WTC11 (cell line): ENCODE measurements at regions not wholly inside any gene's neighbourhood (a gene's known extent, or its start where the extent isn't known, plus 50 kb on each side); places are given as distances from the start of the nearest gene placed in this dataset.

Source experiments
- ATAC-seq: fragments of 200-7000 bp; cut with Tn5 transposase; 2 replicates; pipeline ENCODE4 v1.10.0; 2021; ENCODE audit warnings: mild to moderate bottlenecking, moderate library complexity
- CTCF ChIA-PET: fragments of 300-600 bp; sonication (Branson Sonifier 250); formaldehyde crosslinking; loops from one replicate; lab custom pipeline; 2021; ENCODE audit warnings: antibody characterized with exemption; lab: Charles Lee
- POLR2A ChIA-PET: fragments of 350-600 bp; sonication (Branson Sonifier 250); formaldehyde crosslinking; loops from one replicate; lab custom pipeline; 2021; ENCODE audit warnings: antibody characterized with exemption; lab: Charles Lee
- DNase-seq: peaks from one replicate; pipeline ENCODE4 v3.0.0; 2021; ENCODE audit warnings: low spot score
- H3K27ac Mint-ChIP-seq: 2 replicates; pipeline ENCODE4 v1.8.0; 2021; ENCODE audit warnings: mixed read lengths
- H3K27me3 Mint-ChIP-seq: 2 replicates; pipeline ENCODE4 v1.8.0; 2021; ENCODE audit warnings: low read depth, mild to moderate bottlenecking, moderate library complexity, mixed read lengths
- H3K36me3 Mint-ChIP-seq: 2 replicates; pipeline ENCODE4 v1.8.0; 2021; ENCODE audit warnings: mixed read lengths
- H3K4me1 Mint-ChIP-seq: 2 replicates; pipeline ENCODE4 v1.8.0; 2022; ENCODE audit warnings: mixed read lengths
- H3K4me3 Mint-ChIP-seq: 2 replicates; pipeline ENCODE4 v1.8.0; 2021; ENCODE audit warnings: mild to moderate bottlenecking, moderate library complexity, mixed read lengths
- H3K9me3 Mint-ChIP-seq: 2 replicates; pipeline ENCODE4 v1.8.0; 2021; ENCODE audit warnings: mixed read lengths
- ATF6 ChIP-seq: sonication (generic); formaldehyde crosslinking; IDR thresholded peaks from 2 replicates; pipeline ENCODE4 v1.8.1; 2023; ENCODE audit warnings: mild to moderate bottlenecking, missing genetic modification reagents
- EMX1 ChIP-seq: fragments of 250-450 bp; sonication (Bioruptor Pico); IDR thresholded peaks from 2 replicates; pipeline ENCODE4 v1.8.0; 2021; ENCODE audit warnings: mild to moderate bottlenecking
- FOXP1 ChIP-seq: sonication (generic); formaldehyde crosslinking; IDR thresholded peaks from 2 replicates; pipeline ENCODE4 v1.8.0; 2022; ENCODE audit warnings: missing genetic modification reagents, mild to moderate bottlenecking, moderate library complexity, borderline replicate concordance
- FOXP4 ChIP-seq: sonication (generic); formaldehyde crosslinking; IDR thresholded peaks from 2 replicates; pipeline ENCODE4 v1.8.0; 2022; ENCODE audit warnings: mild to moderate bottlenecking, missing genetic modification reagents
- GABPB1 ChIP-seq: sonication (generic); formaldehyde crosslinking; IDR thresholded peaks from 2 replicates; pipeline ENCODE4 v1.8.1; 2023; ENCODE audit warnings: mild to moderate bottlenecking, missing genetic modification reagents
- GRHL2 ChIP-seq: fragments of 250-450 bp; sonication (Bioruptor Pico); IDR thresholded peaks from 2 replicates; pipeline ENCODE4 v1.8.0; 2022; ENCODE audit warnings: mild to moderate bottlenecking, moderate library complexity; ENCODE audit not compliant: insufficient replicate concordance, severe bottlenecking
- HMGXB4 ChIP-seq: sonication (generic); formaldehyde crosslinking; IDR thresholded peaks from 2 replicates; pipeline ENCODE4 v1.8.1; 2023; ENCODE audit warnings: mild to moderate bottlenecking, moderate library complexity, missing genetic modification reagents
- KAT7 ChIP-seq: sonication (generic); formaldehyde crosslinking; IDR thresholded peaks from 2 replicates; pipeline ENCODE4 v1.8.1; 2023; ENCODE audit warnings: missing genetic modification reagents, mild to moderate bottlenecking, borderline replicate concordance
- PREB ChIP-seq: sonication (generic); formaldehyde crosslinking; IDR thresholded peaks from 2 replicates; pipeline ENCODE4 v1.8.1; 2022; ENCODE audit warnings: mild to moderate bottlenecking, missing genetic modification reagents, moderate library complexity, borderline replicate concordance
- TEAD4 ChIP-seq: sonication (generic); formaldehyde crosslinking; IDR thresholded peaks from 2 replicates; pipeline ENCODE4 v1.8.0; 2022; ENCODE audit warnings: mild to moderate bottlenecking, missing genetic modification reagents
- ZBTB43 ChIP-seq: sonication (generic); formaldehyde crosslinking; IDR thresholded peaks from 2 replicates; pipeline ENCODE4 v1.8.1; 2023; ENCODE audit warnings: mild to moderate bottlenecking, missing genetic modification reagents
- ZNF121 ChIP-seq: sonication (generic); formaldehyde crosslinking; IDR thresholded peaks from 2 replicates; pipeline ENCODE4 v1.8.0; 2023; ENCODE audit warnings: missing genetic modification reagents
- ZNF138 ChIP-seq: sonication (generic); formaldehyde crosslinking; conservative IDR thresholded peaks from 2 replicates; pipeline ENCODE4 v1.8.1; 2022; ENCODE audit warnings: mild to moderate bottlenecking, moderate library complexity, missing genetic modification reagents
- ZNF317 ChIP-seq: sonication (generic); formaldehyde crosslinking; IDR thresholded peaks from 2 replicates; pipeline ENCODE4 v1.8.1; 2023; ENCODE audit warnings: low read depth, mild to moderate bottlenecking, moderate library complexity, missing genetic modification reagents, borderline replicate concordance
- ZNF532 ChIP-seq: fragments of 250-450 bp; sonication (Bioruptor Pico); IDR thresholded peaks from 2 replicates; pipeline ENCODE4 v1.9.0; 2021; ENCODE audit warnings: mild to moderate bottlenecking, borderline replicate concordance

- no peak overlapping the region for H3K27ac Mint-ChIP-seq
- CTCF ChIA-PET, result no interaction called here
These were observed 79.4 kb upstream of the SNTG2 start for GRCh38 chr2:871175-871727.

More at GRCh38 chr2:871175-871727, 79.4 kb upstream of the SNTG2 start:
- no peak for ATAC-seq
- TF ChIP-seq ZNF317 (no peak), ZNF138 (CRISPR knock-in tag) (no peak), GRHL2 (CRISPR knock-in tag) (no peak), FOXP4 (no peak), PREB (CRISPR knock-in tag) (no peak), ZNF121 (CRISPR knock-in tag) (no peak), KAT7 (no peak), ZNF532 (CRISPR knock-in tag) (no peak), EMX1 (CRISPR knock-in tag) (no peak), ZBTB43 (CRISPR knock-in tag) (no peak), ATF6 (CRISPR knock-in tag) (no peak), HMGXB4 (CRISPR knock-in tag) (no peak), GABPB1 (CRISPR knock-in tag) (no peak), TEAD4 (CRISPR knock-in tag) (no peak), FOXP1 (CRISPR knock-in tag) (no peak)
- POLR2A ChIA-PET, result no interaction called here
- no peak for DNase-seq
- Mint-ChIP-seq H3K4me3 (no peak overlapping the region), H3K36me3 (no peaks in the 10 kb centered on the region), H3K27me3 (peaks cover 33% of the 10 kb centered on the region), H3K9me3 (no peaks in the 10 kb centered on the region), H3K4me1 (peaks cover 27% of the 10 kb centered on the region)
